ENCODE measurements at regions not wholly inside any gene's neighbourhood (a gene's known extent, or its start where the extent isn't known, plus 50 kb on each side); places are given as distances from the start of the nearest gene placed in this dataset.
"Not testable (repeated sequence)": the region's sequence is repeated elsewhere in the genome, so short reads cannot be mapped to it uniquely, and the experiment has no call there.

GRCh38 chr14:42504433-42504832 is 897.8 kb downstream of the LRFN5 start:
- ChIA-PET CTCF (no interaction called here), POLR2A (no interaction called here)
- no peak overlapping the region for H3K4me3 ChIP-seq (ENCODE audit: low read depth, low read length)
- DNase-seq (ENCODE audit: low read depth, low spot score), result no peak
- TF ChIP-seq CTCF (IDR thresholded peaks at IDR 0.05; ENCODE audit: insufficient read depth, low read length, missing control alignments), result no peak

GRCh38 chr14:42499137-42499536 is 892.5 kb downstream of the LRFN5 start:
- TF ChIP-seq CTCF (IDR thresholded peaks at IDR 0.05; ENCODE audit: insufficient read depth, low read length, missing control alignments), result no peak
- H3K4me3 ChIP-seq (ENCODE audit: low read depth, low read length), result no peak overlapping the region
- ChIA-PET POLR2A (no interaction called here), CTCF (no interaction called here)
- no peak for DNase-seq (ENCODE audit: low read depth, low spot score)

- DNase-seq (ENCODE audit: low read depth, low spot score), result no peak
- ChIA-PET CTCF (no interaction called here), POLR2A (no interaction called here)
- H3K4me3 ChIP-seq (ENCODE audit: low read depth, low read length), result no peak overlapping the region
- no peak for TF ChIP-seq CTCF (IDR thresholded peaks at IDR 0.05; ENCODE audit: insufficient read depth, low read length, missing control alignments)
Observed at GRCh38 chr14:42490536-42490935, 883.9 kb downstream of the LRFN5 start.

- POLR2A ChIA-PET, result no interaction called here
- DNase-seq (ENCODE audit: low read depth, low spot score), result no peak
- H3K4me3 ChIP-seq (ENCODE audit: low read depth, low read length), result no peak overlapping the region
- TF ChIP-seq CTCF (IDR thresholded peaks at IDR 0.05; ENCODE audit: insufficient read depth, low read length, missing control alignments), result no peak
- CTCF ChIA-PET, result no interaction called here
Observed at GRCh38 chr14:42488965-42489364, 882.3 kb downstream of the LRFN5 start.

- DNase-seq (ENCODE audit: low read depth, low spot score), result not testable (repeated sequence)
Observed at GRCh38 chr14:42482345-42482971, 875.8 kb downstream of the LRFN5 start.

GRCh38 chr14:42481714-42482113 is 875.0 kb downstream of the LRFN5 start:
- DNase-seq (ENCODE audit: low read depth, low spot score); H3K4me3 ChIP-seq (ENCODE audit: low read depth, low read length); POLR2A ChIA-PET; CTCF ChIA-PET: not testable (repeated sequence)

More at GRCh38 chr14:42482345-42482971, 875.8 kb downstream of the LRFN5 start:
- POLR2A ChIA-PET; H3K4me3 ChIP-seq (ENCODE audit: low read depth, low read length); CTCF ChIA-PET: not testable (repeated sequence)

- no peak for TF ChIP-seq CTCF (IDR thresholded peaks at IDR 0.05; ENCODE audit: insufficient read depth, low read length, missing control alignments)
- DNase-seq (ENCODE audit: low read depth, low spot score), result no peak
- CTCF ChIA-PET, result no interaction called here
- POLR2A ChIA-PET, result no interaction called here
- H3K4me3 ChIP-seq (ENCODE audit: low read depth, low read length), result no peak overlapping the region
Observed at GRCh38 chr14:42480255-42480654, 873.6 kb downstream of the LRFN5 start.
